HepG2 (cell line): ENCODE measurements at regions not wholly inside any gene's neighbourhood (a gene's known extent, or its start where the extent isn't known, plus 50 kb on each side); places are given as distances from the start of the nearest gene placed in this dataset.

Source experiments
- CTCF ChIP-seq: sonication (generic); formaldehyde crosslinking; IDR thresholded peaks from 2 replicates; pipeline ENCODE4 v1.5.0; 2020; ENCODE audit warnings: mild to moderate bottlenecking, missing genetic modification reagents, moderate library complexity
- HNRNPH1 ChIP-seq: fragments of 200-400 bp; formaldehyde crosslinking; optimal IDR thresholded peaks from 2 replicates; pipeline ENCODE3; 2017; ENCODE audit warnings: mild to moderate bottlenecking, low read depth, low read length
- JUNB ChIP-seq: sonication (generic); formaldehyde crosslinking; IDR thresholded peaks from 2 replicates; pipeline ENCODE4 v1.8.0; 2022; ENCODE audit warnings: missing genetic modification reagents, mild to moderate bottlenecking, borderline replicate concordance
- MXI1 ChIP-seq: IDR thresholded peaks from 3 replicates; pipeline ENCODE4 v1.6.1; 2012; ENCODE audit warnings: low read depth, low read length, inconsistent platforms, borderline replicate concordance
- USF2 ChIP-seq, 2 experiments: sonication (generic) in 1 of 2; formaldehyde crosslinking in 1 of 2; IDR thresholded peaks; 2 replicates each; pipeline versions ENCODE4 v1.5.1 to v1.6.1; 2011 to 2020; ENCODE audit warnings: borderline replicate concordance in 1 of 2, low read depth in 1 of 2, low read length in 1 of 2, mild to moderate bottlenecking in 1 of 2, missing genetic modification reagents in 1 of 2, moderate library complexity in 1 of 2
- YEATS4 ChIP-seq: sonication (generic); formaldehyde crosslinking; IDR thresholded peaks from 2 replicates; pipeline ENCODE4 v1.4.0; 2020; ENCODE audit warnings: missing genetic modification reagents, borderline replicate concordance
- ZNF318 ChIP-seq: sonication (generic); formaldehyde crosslinking; IDR thresholded peaks from 2 replicates; pipeline ENCODE4 v1.4.0; 2020; ENCODE audit warnings: mild to moderate bottlenecking, missing genetic modification reagents
- TF ChIP-seq, protein P1 (sequence below): sonication (generic); formaldehyde crosslinking; IDR thresholded peaks from 2 replicates; pipeline ENCODE4 v1.5.0; 2020; ENCODE audit warnings: missing genetic modification reagents
- TF ChIP-seq, protein P2 (sequence below): sonication (generic); formaldehyde crosslinking; IDR thresholded peaks from 2 replicates; pipeline ENCODE4 v1.8.1; 2023; ENCODE audit warnings: missing genetic modification reagents, inconsistent platforms, borderline replicate concordance

- TF ChIP-seq MXI1 (no peak), JUNB (CRISPR knock-in tag) (no peak), CTCF (CRISPR knock-in tag) (no peak), ZNF318 (CRISPR knock-in tag) (no peak), USF2 (IDR thresholded peaks at IDR 0.05; ENCODE audit: low read depth, low read length) (no peak), USF2 (CRISPR knock-in tag; IDR thresholded peaks at IDR 0.05; ENCODE audit: borderline replicate concordance) (no peak), HNRNPH1 (no peak), YEATS4 (CRISPR knock-in tag) (no peak)
- TF ChIP-seq, protein P1, sequence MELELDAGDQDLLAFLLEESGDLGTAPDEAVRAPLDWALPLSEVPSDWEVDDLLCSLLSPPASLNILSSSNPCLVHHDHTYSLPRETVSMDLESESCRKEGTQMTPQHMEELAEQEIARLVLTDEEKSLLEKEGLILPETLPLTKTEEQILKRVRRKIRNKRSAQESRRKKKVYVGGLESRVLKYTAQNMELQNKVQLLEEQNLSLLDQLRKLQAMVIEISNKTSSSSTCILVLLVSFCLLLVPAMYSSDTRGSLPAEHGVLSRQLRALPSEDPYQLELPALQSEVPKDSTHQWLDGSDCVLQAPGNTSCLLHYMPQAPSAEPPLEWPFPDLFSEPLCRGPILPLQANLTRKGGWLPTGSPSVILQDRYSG (CRISPR knock-in tag): no peak
- TF ChIP-seq, protein P2, sequence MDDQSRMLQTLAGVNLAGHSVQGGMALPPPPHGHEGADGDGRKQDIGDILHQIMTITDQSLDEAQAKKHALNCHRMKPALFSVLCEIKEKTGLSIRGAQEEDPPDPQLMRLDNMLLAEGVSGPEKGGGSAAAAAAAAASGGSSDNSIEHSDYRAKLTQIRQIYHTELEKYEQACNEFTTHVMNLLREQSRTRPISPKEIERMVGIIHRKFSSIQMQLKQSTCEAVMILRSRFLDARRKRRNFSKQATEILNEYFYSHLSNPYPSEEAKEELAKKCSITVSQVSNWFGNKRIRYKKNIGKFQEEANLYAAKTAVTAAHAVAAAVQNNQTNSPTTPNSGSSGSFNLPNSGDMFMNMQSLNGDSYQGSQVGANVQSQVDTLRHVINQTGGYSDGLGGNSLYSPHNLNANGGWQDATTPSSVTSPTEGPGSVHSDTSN (CRISPR knock-in tag): no peak
Measured at GRCh38 chr10:78337016-78337415, 303.4 kb downstream of the RPS24 start.
